ENCODE measurements at regions not wholly inside any gene's neighbourhood (a gene's known extent, or its start where the extent isn't known, plus 50 kb on each side); places are given as distances from the start of the nearest gene placed in this dataset.

DNA sequence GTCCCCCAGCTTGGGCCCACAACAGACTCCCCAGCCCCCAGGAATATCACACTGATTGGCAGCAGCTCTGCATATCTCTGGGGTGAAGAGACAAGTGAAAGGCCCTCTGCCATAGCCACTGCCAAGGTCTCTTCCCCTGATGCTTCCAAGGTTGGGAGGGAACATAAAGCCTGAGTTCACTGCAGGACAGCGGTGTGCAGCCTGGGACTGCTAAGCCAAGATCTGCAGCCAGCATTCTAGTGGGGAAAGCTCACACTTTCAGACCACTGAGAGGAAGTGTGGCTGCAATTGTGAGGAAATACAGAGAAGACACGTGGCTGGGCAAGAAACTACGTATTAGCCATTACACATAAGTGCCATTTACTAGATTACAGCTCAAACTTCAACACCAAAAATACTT, 100.7 kb downstream of the MAIP1 start:
- TF ChIP-seq, protein P1, sequence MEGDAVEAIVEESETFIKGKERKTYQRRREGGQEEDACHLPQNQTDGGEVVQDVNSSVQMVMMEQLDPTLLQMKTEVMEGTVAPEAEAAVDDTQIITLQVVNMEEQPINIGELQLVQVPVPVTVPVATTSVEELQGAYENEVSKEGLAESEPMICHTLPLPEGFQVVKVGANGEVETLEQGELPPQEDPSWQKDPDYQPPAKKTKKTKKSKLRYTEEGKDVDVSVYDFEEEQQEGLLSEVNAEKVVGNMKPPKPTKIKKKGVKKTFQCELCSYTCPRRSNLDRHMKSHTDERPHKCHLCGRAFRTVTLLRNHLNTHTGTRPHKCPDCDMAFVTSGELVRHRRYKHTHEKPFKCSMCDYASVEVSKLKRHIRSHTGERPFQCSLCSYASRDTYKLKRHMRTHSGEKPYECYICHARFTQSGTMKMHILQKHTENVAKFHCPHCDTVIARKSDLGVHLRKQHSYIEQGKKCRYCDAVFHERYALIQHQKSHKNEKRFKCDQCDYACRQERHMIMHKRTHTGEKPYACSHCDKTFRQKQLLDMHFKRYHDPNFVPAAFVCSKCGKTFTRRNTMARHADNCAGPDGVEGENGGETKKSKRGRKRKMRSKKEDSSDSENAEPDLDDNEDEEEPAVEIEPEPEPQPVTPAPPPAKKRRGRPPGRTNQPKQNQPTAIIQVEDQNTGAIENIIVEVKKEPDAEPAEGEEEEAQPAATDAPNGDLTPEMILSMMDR (IDR thresholded peaks at IDR 0.05), result no peak
- TF ChIP-seq POLR2AphosphoS5 (IDR thresholded peaks at IDR 0.05), result no peak
- no peak for TF ChIP-seq POLR2A (IDR thresholded peaks at IDR 0.05; ENCODE audit: low read depth)

Measured in esophagus muscularis mucosa (tissue), 3 donors.